Keratinocyte (primary cell): ENCODE measurements at regions not wholly inside any gene's neighbourhood (a gene's known extent, or its start where the extent isn't known, plus 50 kb on each side); places are given as distances from the start of the nearest gene placed in this dataset.
"Not testable (repeated sequence)": the region's sequence is repeated elsewhere in the genome, so short reads cannot be mapped to it uniquely, and the experiment has no call there.

Experiments
- DNase-seq: peaks from one replicate; pipeline ENCODE4 v3.0.0-alpha.2; 2011; ENCODE audit warnings: low read depth, missing footprints, low spot score
- FAIRE-seq: peaks from 2 replicates; lab custom pipeline; 2011; peaks lifted over from hg19 to GRCh38; lab: Jason Lieb, UNC
- H2AFZ ChIP-seq: 2 replicates; pipeline ENCODE4 v1.6.0; 2012; ENCODE audit warnings: low read length, control low read depth, inconsistent platforms; ENCODE audit not compliant: control insufficient read depth
- H3K27ac ChIP-seq: 2 replicates; pipeline ENCODE4 v1.5.1; 2011; ENCODE audit warnings: low read length; ENCODE audit not compliant: control insufficient read depth, insufficient read depth
- H3K27me3 ChIP-seq: 3 replicates; pipeline ENCODE4 v1.6.0; 2011; ENCODE audit warnings: low read length; ENCODE audit not compliant: control insufficient read depth, insufficient read depth; ENCODE audit errors: extremely low read depth
- H3K36me3 ChIP-seq, 2 experiments: 2 replicates in 1 of 2; 3 replicates in 1 of 2; pipeline ENCODE4 v1.5.1; 2011; ENCODE audit warnings: low read length in 2 of 2, mild to moderate bottlenecking in 1 of 2; ENCODE audit not compliant: control insufficient read depth in 2 of 2, insufficient read depth in 2 of 2; ENCODE audit errors: extremely low read depth in 1 of 2
- H3K4me1 ChIP-seq: 3 replicates; pipeline ENCODE4 v1.5.1; 2011; ENCODE audit warnings: low read length; ENCODE audit not compliant: control insufficient read depth, insufficient read depth; ENCODE audit errors: extremely low read depth
- H3K4me2 ChIP-seq: 3 replicates; pipeline ENCODE4 v1.6.0; 2011; ENCODE audit warnings: low read depth, low read length; ENCODE audit not compliant: control insufficient read depth, insufficient read depth; ENCODE audit errors: extremely low read depth
- H3K4me3 ChIP-seq, 3 experiments: fragments of 200-600 bp in 1 of 3; sonication (generic) in 1 of 3; 2 replicates in 2 of 3; 3 replicates in 1 of 3; pipeline ENCODE4 v1.5.1; 2011 to 2016; ENCODE audit warnings: low read length in 3 of 3, mild to moderate bottlenecking in 3 of 3, control low read depth in 2 of 3, inconsistent platforms in 1 of 3, low read depth in 1 of 3, mixed read lengths in 1 of 3, mixed run types in 1 of 3, moderate library complexity in 1 of 3; ENCODE audit not compliant: control insufficient read depth in 2 of 3, insufficient read depth in 2 of 3; ENCODE audit errors: extremely low read depth in 1 of 3
- H3K79me2 ChIP-seq: 2 replicates; pipeline ENCODE4 v1.6.0; 2012; ENCODE audit warnings: low read length; ENCODE audit not compliant: control insufficient read depth, insufficient read depth
- H3K9ac ChIP-seq: 3 replicates; pipeline ENCODE4 v1.6.0; 2011; ENCODE audit warnings: low read length; ENCODE audit not compliant: control insufficient read depth, insufficient read depth; ENCODE audit errors: extremely low read depth
- H3K9me1 ChIP-seq: 3 replicates; pipeline ENCODE4 v1.6.0; 2011; ENCODE audit warnings: low read length; ENCODE audit not compliant: control insufficient read depth, insufficient read depth; ENCODE audit errors: extremely low read depth
- H3K9me3 ChIP-seq: 2 replicates; pipeline ENCODE4 v1.5.1; 2012; ENCODE audit warnings: low read depth, low read length; ENCODE audit not compliant: control insufficient read depth
- H4K20me1 ChIP-seq: 3 replicates; pipeline ENCODE4 v1.6.0; 2011; ENCODE audit warnings: low read length; ENCODE audit not compliant: control insufficient read depth, insufficient read depth; ENCODE audit errors: extremely low read depth
- CTCF ChIP-seq, 3 experiments: IDR thresholded peaks in 1 of 3; conservative IDR thresholded peaks in 1 of 3; optimal IDR thresholded peaks in 1 of 3; 2 replicates in 2 of 3; 3 replicates in 1 of 3; pipeline versions ENCODE3 to v1.5.1; 2011; ENCODE audit warnings: low read length in 3 of 3, mild to moderate bottlenecking in 3 of 3, moderate library complexity in 2 of 3, control low read depth in 1 of 3, inconsistent platforms in 1 of 3; ENCODE audit not compliant: insufficient read depth in 2 of 3; ENCODE audit errors: extremely low read depth in 1 of 3
- EZH2 ChIP-seq: IDR thresholded peaks from one replicate; pipeline ENCODE4 v1.6.1; 2012; ENCODE audit warnings: inconsistent platforms, mild to moderate bottlenecking, low read length, moderate library complexity
- dilution Hi-C: fragments of 300-500 bp; cut with MboI; formaldehyde crosslinking; loops from one replicate; pipeline ENCODE4 v1.7.0; 2020; ENCODE audit warnings: low sequenced_read_pairs; ENCODE audit not compliant: extremely low pct_ligation_motif_present

GRCh38 chr4:156290811-156291210 is 337.1 kb upstream of the CTSO start:
- Histone ChIP-seq H3K9me3 (no peaks in the 10 kb centered on the region), H3K27me3 (no peaks in the 10 kb centered on the region), H4K20me1 (no peaks in the 10 kb centered on the region), H3K9ac (no peak overlapping the region), H2AFZ (no peak overlapping the region), H3K36me3 (no peaks in the 10 kb centered on the region), H3K79me2 (no peaks in the 10 kb centered on the region), H3K4me3 (no peak overlapping the region), H3K9me1 (no peaks in the 10 kb centered on the region), H3K4me1 (peaks cover 9% of the 10 kb centered on the region), H3K4me2 (no peak overlapping the region), H3K27ac (no peak overlapping the region)
- no peak for TF ChIP-seq CTCF (optimal IDR thresholded peaks at IDR 0.05 in 1 of 3, IDR thresholded peaks at IDR 0.05 in 1 of 3, conservative IDR thresholded peaks at IDR 0.05 in 1 of 3; ENCODE audit: extremely low read depth in 1 of 3, insufficient read depth in 2 of 3, low read length in 3 of 3)
- TF ChIP-seq EZH2, result no peak
- dilution Hi-C loops, result no loop called here
- FAIRE-seq (no peak), DNase-seq (no peak)

GRCh38 chr4:156290026-156290425 is 336.4 kb upstream of the CTSO start:
- FAIRE-seq, H3K4me3 ChIP-seq, H3K79me2 ChIP-seq, H3K9me1 ChIP-seq, H3K4me2 ChIP-seq, H3K27ac ChIP-seq, DNase-seq, H3K27me3 ChIP-seq, dilution Hi-C loops, H2AFZ ChIP-seq, H3K9me3 ChIP-seq, H3K4me1 ChIP-seq, H3K9ac ChIP-seq, H3K36me3 ChIP-seq, H4K20me1 ChIP-seq: not testable (repeated sequence)

GRCh38 chr4:156280686-156281085 is 327.0 kb upstream of the CTSO start:
- no peaks in the 10 kb centered on the region for H3K4me1 ChIP-seq
- H3K4me3 ChIP-seq, result no peak overlapping the region
- no peak overlapping the region for H3K4me2 ChIP-seq
- dilution Hi-C loops, result no loop called here
- FAIRE-seq, result no peak
- no peak overlapping the region for H2AFZ ChIP-seq
- TF ChIP-seq CTCF (optimal IDR thresholded peaks at IDR 0.05 in 1 of 3, IDR thresholded peaks at IDR 0.05 in 1 of 3, conservative IDR thresholded peaks at IDR 0.05 in 1 of 3; ENCODE audit: extremely low read depth in 1 of 3, insufficient read depth in 2 of 3, low read length in 3 of 3) (no peak), EZH2 (no peak)
- H3K9me3 ChIP-seq, result no peaks in the 10 kb centered on the region
- no peaks in the 10 kb centered on the region for H4K20me1 ChIP-seq
- H3K27ac ChIP-seq, result no peak overlapping the region
- DNase-seq, result no peak
- no peaks in the 10 kb centered on the region for H3K36me3 ChIP-seq
- no peak overlapping the region for H3K9ac ChIP-seq
- no peaks in the 10 kb centered on the region for H3K27me3 ChIP-seq
- H3K9me1 ChIP-seq, result no peaks in the 10 kb centered on the region
- no peaks in the 10 kb centered on the region for H3K79me2 ChIP-seq
